K562 (cell line): ENCODE measurements at regions not wholly inside any gene's neighbourhood (a gene's known extent, or its start where the extent isn't known, plus 50 kb on each side); places are given as distances from the start of the nearest gene placed in this dataset.

Source experiments
- ATAC-seq: fragments of 200-7000 bp; cut with Tn5 transposase; 3 replicates; pipeline ENCODE4 v1.9.1; 2020; ENCODE audit warnings: moderate library complexity
- BruUV-seq: library from RNA; stranded (reverse); fragments of 400-500 nt; replicated peaks from 2 replicates; lab custom pipeline; 2021; lab: Mats Ljungman, UMichigan
- CTCF ChIA-PET: fragments of 300-600 bp; formaldehyde crosslinking; extraction: SDS; loops from one replicate; lab custom pipeline; 2021; ENCODE audit warnings: low intra/inter-chr PET ratio; lab: Yijun Ruan, JAX
- POLR2A ChIA-PET: fragments of 300-600, 350-650 bp; sonication (Branson Sonifier 250); formaldehyde crosslinking; extraction: SDS; loops from one replicate; lab custom pipeline; 2021; ENCODE audit warnings: antibody characterized with exemption, inconsistent platforms; lab: Yijun Ruan, JAX
- DNase-seq, 4 experiments: peaks; one replicate each; pipeline versions ENCODE4 v3.0.0 to v3.0.0-alpha.2; 2011 to 2018; ENCODE audit warnings: low spot score in 3 of 4, mixed read lengths in 3 of 4; ENCODE audit errors: extremely low read depth in 1 of 4
- FAIRE-seq: peaks from 2 replicates; lab custom pipeline; 2011; peaks lifted over from hg19 to GRCh38; lab: Jason Lieb, UNC
- H2AFZ ChIP-seq: 2 replicates; pipeline ENCODE4 v1.6.0; 2011; ENCODE audit warnings: low read depth, low read length, control low read depth, inconsistent platforms
- H3K27ac ChIP-seq: fragments of 200-600 bp; 3 replicates; pipeline ENCODE4 v1.8.0; 2011; ENCODE audit warnings: low read depth, mild to moderate bottlenecking, control low read depth, inconsistent platforms, low read length, moderate library complexity, mixed read lengths; ENCODE audit errors: extremely low read depth
- H3K27me3 ChIP-seq, 2 experiments: fragments of 300-600 bp in 1 of 2; 2 replicates in 1 of 2; 3 replicates in 1 of 2; pipeline versions ENCODE4 v1.6.0 to v1.8.0; 2011; ENCODE audit warnings: inconsistent platforms in 2 of 2, low read length in 2 of 2, mild to moderate bottlenecking in 1 of 2, mixed read lengths in 1 of 2, moderate library complexity in 1 of 2; ENCODE audit not compliant: control insufficient read depth in 2 of 2, insufficient read depth in 2 of 2
- H3K36me3 ChIP-seq: fragments of 300-600 bp; 3 replicates; pipeline ENCODE4 v1.8.0; 2011; ENCODE audit warnings: mild to moderate bottlenecking, low read length, inconsistent platforms; ENCODE audit not compliant: control insufficient read depth, insufficient read depth
- H3K4me1 ChIP-seq, 2 experiments: fragments of 200-600 bp in 1 of 2; replicated peaks in 1 of 2; 2 replicates in 1 of 2; 3 replicates in 1 of 2; pipeline versions ENCODE4 v1.5.1 to v1.8.0; 2011; ENCODE audit warnings: inconsistent platforms in 2 of 2, low read length in 2 of 2, mild to moderate bottlenecking in 1 of 2, mixed read lengths in 1 of 2, moderate library complexity in 1 of 2; ENCODE audit not compliant: control insufficient read depth in 2 of 2, insufficient read depth in 2 of 2
- H3K4me2 ChIP-seq: 2 replicates; pipeline ENCODE4 v1.6.1; 2011; ENCODE audit warnings: low read length, control low read depth, inconsistent platforms, mixed read lengths; ENCODE audit not compliant: insufficient read depth
- H3K4me3 ChIP-seq: fragments of 200-600 bp; sonication (generic), shearing (Covaris generic); 2 replicates; pipeline ENCODE4 v1.5.1; 2016; ENCODE audit warnings: control low read depth, inconsistent platforms
- H3K79me2 ChIP-seq: fragments of 200-600 bp; 3 replicates; pipeline ENCODE4 v1.8.0; 2011; ENCODE audit warnings: low read length, inconsistent platforms; ENCODE audit not compliant: control insufficient read depth, insufficient read depth
- H3K9ac ChIP-seq, 2 experiments: 2 replicates each; pipeline versions ENCODE4 v1.6.0 to v1.6.1; 2011; ENCODE audit warnings: low read depth in 2 of 2, low read length in 2 of 2, control low read depth in 1 of 2, inconsistent platforms in 1 of 2, mild to moderate bottlenecking in 1 of 2, mixed read lengths in 1 of 2; ENCODE audit not compliant: insufficient read depth in 1 of 2
- H3K9me1 ChIP-seq: one replicate; pipeline ENCODE4 v1.6.0; 2011; ENCODE audit warnings: inconsistent platforms, mild to moderate bottlenecking, low read length, moderate library complexity; ENCODE audit not compliant: control insufficient read depth, insufficient read depth
- H3K9me3 ChIP-seq: replicated peaks from 2 replicates; pipeline ENCODE4 v1.5.1; 2011; ENCODE audit warnings: low read depth, low read length, inconsistent platforms; ENCODE audit not compliant: control insufficient read depth, insufficient read depth
- H4K20me1 ChIP-seq: replicated peaks from 2 replicates; pipeline ENCODE4 v1.6.1; 2011; ENCODE audit warnings: low read length, inconsistent platforms, mixed read lengths; ENCODE audit not compliant: control insufficient read depth, insufficient read depth
- ATF7 ChIP-seq: fragments of 450-650 bp; IDR thresholded peaks from 2 replicates; pipeline ENCODE4 v1.7.1; 2014; ENCODE audit warnings: mild to moderate bottlenecking, moderate library complexity
- E2F3 ChIP-seq: fragments of 250-450 bp; sonication (Bioruptor Pico); IDR thresholded peaks from 2 replicates; pipeline ENCODE4 v1.4.0; 2020; ENCODE audit warnings: mild to moderate bottlenecking
- HEY1 ChIP-seq: fragments of 250-450 bp; sonication (Bioruptor Pico); IDR thresholded peaks from 2 replicates; pipeline ENCODE4 v1.5.0; 2020; ENCODE audit warnings: mild to moderate bottlenecking, moderate library complexity, borderline replicate concordance
- MEIS2 ChIP-seq: fragments of 450-650 bp; IDR thresholded peaks from 2 replicates; pipeline ENCODE4 v1.6.1; 2014; ENCODE audit warnings: mild to moderate bottlenecking; ENCODE audit not compliant: partially characterized antibody
- NRF1 ChIP-seq, 2 experiments: fragments of 450-650 bp; IDR thresholded peaks in 1 of 2; conservative IDR thresholded peaks in 1 of 2; 2 replicates each; pipeline ENCODE4 v1.6.1; 2014; ENCODE audit warnings: mild to moderate bottlenecking in 2 of 2
- SFPQ ChIP-seq: fragments of 200-400 bp; formaldehyde crosslinking; IDR thresholded peaks from 2 replicates; pipeline ENCODE4 v1.6.1; 2017; ENCODE audit warnings: mild to moderate bottlenecking, low read depth, low read length, moderate library complexity
- SIX5 ChIP-seq, 2 experiments: IDR thresholded peaks; 2 replicates each; pipeline ENCODE4 v1.6.1; 2011; ENCODE audit warnings: low read length in 2 of 2, borderline replicate concordance in 1 of 2, low read depth in 1 of 2, mild to moderate bottlenecking in 1 of 2, moderate library complexity in 1 of 2; ENCODE audit not compliant: insufficient read depth in 1 of 2
- TSHZ1 ChIP-seq: fragments of 250-450 bp; sonication (Bioruptor Pico); IDR thresholded peaks from 2 replicates; pipeline ENCODE4 v1.4.0; 2020; ENCODE audit warnings: mild to moderate bottlenecking, moderate library complexity
- ZKSCAN3 ChIP-seq: fragments of 250-450 bp; sonication (Bioruptor Pico); IDR thresholded peaks from 2 replicates; pipeline ENCODE4 v1.4.0; 2020
- ZNF253 ChIP-seq: fragments of 250-450 bp; sonication (Bioruptor Pico); conservative IDR thresholded peaks from 2 replicates; pipeline ENCODE4 v1.6.1; 2021; ENCODE audit warnings: mild to moderate bottlenecking
- ZNF551 ChIP-seq: fragments of 250-450 bp; sonication (Bioruptor Pico); IDR thresholded peaks from 2 replicates; pipeline ENCODE4 v1.5.0; 2021; ENCODE audit warnings: mild to moderate bottlenecking, moderate library complexity
- ZNF561 ChIP-seq: fragments of 450-650 bp; formaldehyde crosslinking; conservative IDR thresholded peaks from 2 replicates; pipeline ENCODE4 v1.4.0; 2020; ENCODE audit warnings: mild to moderate bottlenecking, moderate library complexity
- ZNF584 ChIP-seq: fragments of 200-800 bp; sonication (Bioruptor generic); IDR thresholded peaks from 2 replicates; pipeline ENCODE4 v1.6.1; 2016; ENCODE audit warnings: low read depth, mild to moderate bottlenecking, missing genetic modification characterization, missing compliant biosample characterization
- WGBS: fragments of 100-300 bp; shearing (Covaris generic); methylation state at CpG from one replicate; pipeline ENCODE4 v1.1.6; 2016; ENCODE audit warnings: low coverage, mixed read lengths; ENCODE audit not compliant: insufficient coverage; ENCODE audit errors: missing lambda C conversion rate; 5-methylcytosine and 5-hydroxymethylcytosine counted together
- in situ Hi-C: fragments of 300-500 bp; cut with MboI; formaldehyde crosslinking; loops from 4 replicates; pipeline ENCODE4 v1.15.0; 2018; ENCODE audit warnings: inconsistent platforms, mixed read lengths
- intact Hi-C: fragments of 100-400 bp; cut with micrococcal nuclease; formaldehyde crosslinking; loops from 2 replicates; pipeline ENCODE4 v1.14.2; 2022
- TF ChIP-seq, protein P1 (sequence below): sonication (generic); formaldehyde crosslinking; IDR thresholded peaks from 2 replicates; pipeline ENCODE4 v1.9.0; 2022; ENCODE audit warnings: mild to moderate bottlenecking, missing genetic modification reagents

DNA sequence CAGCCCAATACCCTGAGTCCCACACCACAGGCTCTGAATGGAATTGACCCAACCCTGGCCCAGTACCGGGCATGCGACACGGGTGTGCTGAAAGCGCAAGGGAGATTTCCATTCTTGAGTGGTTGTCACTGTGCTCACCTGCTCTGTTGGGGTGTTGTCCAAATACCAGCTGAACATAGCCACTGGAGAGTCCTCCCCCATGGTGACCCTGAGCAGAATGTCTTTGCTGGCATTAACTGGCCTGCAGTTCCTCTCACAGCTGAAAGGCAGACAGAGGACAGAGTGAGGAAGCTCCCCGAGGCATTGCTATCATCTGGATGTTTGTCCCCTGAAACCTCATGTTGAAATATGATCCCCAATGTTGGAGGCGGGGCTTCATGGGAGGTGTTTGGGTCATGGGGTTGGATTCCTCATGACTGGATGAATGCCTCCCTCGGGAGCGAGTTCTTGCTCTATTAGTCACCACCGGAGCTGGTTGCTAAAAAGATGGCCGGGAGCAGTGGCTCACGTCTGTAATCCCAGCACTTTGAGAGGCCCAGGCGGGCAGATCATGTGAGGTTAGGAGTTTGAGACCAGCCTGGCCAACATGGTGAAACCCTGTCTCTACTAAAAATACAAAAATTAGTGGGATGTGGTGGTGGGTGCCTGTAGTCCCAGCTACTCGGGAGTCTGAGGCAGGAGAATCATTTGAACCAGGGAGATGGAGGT lies 57.3 kb upstream of the BCO1 start:
- POLR2A ChIA-PET = interaction anchor here (0.6 to 1.1 kb wide), 8 partner anchors 9 to 715 kb away, joined by 3 to 4 read pairs (median 3); no protein-coding TSS in a partner anchor
- TF ChIP-seq SFPQ = no peak
- peak; percentile 52 for TF ChIP-seq MEIS2
- peak; percentile 51 to 63; a peak in 2 of 4 replicates for TF ChIP-seq NRF1 (conservative IDR thresholded peaks at IDR 0.05 in 1 of 2, IDR thresholded peaks at IDR 0.05 in 1 of 2)
- no peak for TF ChIP-seq ZNF584
- TF ChIP-seq ZNF561 (CRISPR knock-in tag) = no peak
- TF ChIP-seq SIX5 (IDR thresholded peaks at IDR 0.05; ENCODE audit: borderline replicate concordance in 1 of 2, insufficient read depth in 1 of 2, low read depth in 1 of 2, low read length in 2 of 2) = no peak
- TF ChIP-seq ATF7 = peak; percentile 73
- no peak for TF ChIP-seq TSHZ1 (CRISPR knock-in tag)
- TF ChIP-seq HEY1 = no peak
- TF ChIP-seq ZNF253 (CRISPR knock-in tag) = no peak
- TF ChIP-seq, protein P1, sequence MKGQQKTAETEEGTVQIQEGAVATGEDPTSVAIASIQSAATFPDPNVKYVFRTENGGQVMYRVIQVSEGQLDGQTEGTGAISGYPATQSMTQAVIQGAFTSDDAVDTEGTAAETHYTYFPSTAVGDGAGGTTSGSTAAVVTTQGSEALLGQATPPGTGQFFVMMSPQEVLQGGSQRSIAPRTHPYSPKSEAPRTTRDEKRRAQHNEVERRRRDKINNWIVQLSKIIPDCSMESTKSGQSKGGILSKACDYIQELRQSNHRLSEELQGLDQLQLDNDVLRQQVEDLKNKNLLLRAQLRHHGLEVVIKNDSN (CRISPR knock-in tag) = peak; percentile 64
- no peak for TF ChIP-seq E2F3 (CRISPR knock-in tag)
- TF ChIP-seq ZNF551 (CRISPR knock-in tag) = no peak
- TF ChIP-seq ZKSCAN3 = no peak

More for the DNA sequence above, 57.3 kb upstream of the BCO1 start:
- Histone ChIP-seq H4K20me1 (no peaks in the 10 kb centered on the region; the same call in 1 of the 2 replicates), H3K9me1 (no peaks in the 10 kb centered on the region), H3K27ac (no peak overlapping the region), H3K36me3 (no peaks in the 10 kb centered on the region), H3K4me2 (peak overlapping the region; percentile 38), H2AFZ (peak overlapping the region; percentile 35; the same call in 1 of the 2 replicates), H3K27me3 (peaks cover 20 to 59% of the 10 kb centered on the region in 2 experiments; a peak in 4 of 5 replicates), H3K9me3 (no peaks in the 10 kb centered on the region), H3K4me1 (peaks cover 5% of the 10 kb centered on the region in 2 experiments; a peak in 2 of 5 replicates), H3K79me2 (no peaks in the 10 kb centered on the region), H3K9ac (no peak overlapping the region), H3K4me3 (no peak overlapping the region)
- FAIRE-seq (peak; percentile 98), DNase-seq (peak; percentile 56 to 90 (median 65)), ATAC-seq (peak; percentile 93)
- in situ Hi-C loops = no loop called here
- CTCF ChIA-PET = no interaction called here
- intact Hi-C loops = no loop called here
- no TSS peak for BruUV-seq
- 16% methylated on average over 13 of the region's 13 CpGs for WGBS
